Skeletal muscle satellite cell (primary cell): ENCODE measurements at regions not wholly inside any gene's neighbourhood (a gene's known extent, or its start where the extent isn't known, plus 50 kb on each side); places are given as distances from the start of the nearest gene placed in this dataset.
"Not testable (repeated sequence)": the region's sequence is repeated elsewhere in the genome, so short reads cannot be mapped to it uniquely, and the experiment has no call there.

Experiments used
- H3K27me3 ChIP-seq: 2 replicates; pipeline ENCODE4 v1.7.0; 2013; ENCODE audit warnings: low read length; ENCODE audit not compliant: control insufficient read depth, insufficient read depth
- H3K36me3 ChIP-seq: 2 replicates; pipeline ENCODE4 v1.7.0; 2013; ENCODE audit warnings: mild to moderate bottlenecking, control low read depth, low read length; ENCODE audit not compliant: insufficient read depth
- H3K4me1 ChIP-seq: 2 replicates; pipeline ENCODE4 v1.7.0; 2013; ENCODE audit warnings: low read length; ENCODE audit not compliant: control insufficient read depth, insufficient read depth
- H3K4me2 ChIP-seq: 2 replicates; pipeline ENCODE4 v1.7.0; 2013; ENCODE audit warnings: mild to moderate bottlenecking, low read length
- H3K4me3 ChIP-seq: 2 replicates; pipeline ENCODE4 v1.7.0; 2013; ENCODE audit warnings: low read length
- H3K9ac ChIP-seq: 2 replicates; pipeline ENCODE4 v1.7.0; 2013; ENCODE audit warnings: mild to moderate bottlenecking, low read depth, low read length, moderate library complexity
- H3K9me3 ChIP-seq: replicated peaks from 2 replicates; pipeline ENCODE4 v1.7.0; 2013; ENCODE audit warnings: mild to moderate bottlenecking, control low read depth, low read length

DNA sequence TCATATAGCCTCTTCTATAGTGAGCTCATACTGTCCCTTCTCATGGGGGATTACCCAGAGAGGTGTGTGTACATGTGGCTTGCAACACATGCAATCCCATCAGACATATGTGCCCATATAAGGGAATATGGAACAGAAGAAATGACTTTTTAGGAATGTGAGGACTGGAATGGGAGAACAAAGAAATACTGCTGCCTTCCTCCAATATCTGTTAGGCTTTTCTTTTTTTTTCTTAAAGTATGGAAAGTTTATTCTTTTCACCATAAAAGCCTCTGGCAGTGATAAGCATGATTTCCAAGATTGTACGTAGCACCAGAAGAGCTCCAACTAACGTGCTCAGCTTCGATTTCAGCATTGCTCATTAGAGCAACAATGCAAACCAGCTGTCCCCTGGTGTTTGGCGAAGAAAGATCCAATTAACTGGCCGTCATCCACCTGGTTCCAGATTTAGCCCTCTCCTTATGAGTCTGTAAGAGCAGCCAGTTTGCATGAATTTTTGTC, 113.6 kb downstream of the ADCYAP1 start:
- Histone ChIP-seq H3K9ac (no peak overlapping the region), H3K4me3 (no peak overlapping the region), H3K9me3 (no peaks in the 10 kb centered on the region), H3K27me3 (no peaks in the 10 kb centered on the region), H3K4me1 (peaks cover 23% of the 10 kb centered on the region), H3K36me3 (no peaks in the 10 kb centered on the region), H3K4me2 (no peak overlapping the region)

DNA sequence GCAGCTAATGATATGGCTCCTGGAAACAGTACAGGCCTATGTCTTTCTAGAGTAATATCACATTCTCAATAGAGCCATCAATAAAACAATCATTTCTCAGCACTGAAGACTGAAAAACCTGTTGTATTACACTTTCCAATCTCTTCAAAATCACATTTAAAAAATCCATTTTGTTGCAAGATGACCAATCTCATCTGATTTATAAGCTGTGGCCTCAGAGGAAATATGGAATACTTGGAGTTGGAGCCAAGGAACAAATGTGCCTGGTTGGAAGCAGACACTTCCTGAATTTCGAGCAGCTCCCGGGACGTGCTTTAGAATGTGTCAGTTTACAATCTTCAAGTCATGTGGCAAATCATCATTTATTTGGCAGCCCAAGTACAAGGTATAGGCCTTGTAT, 114.5 kb downstream of the ADCYAP1 start:
- H3K4me3 ChIP-seq: no peak overlapping the region
- H3K27me3 ChIP-seq: no peaks in the 10 kb centered on the region
- H3K9me3 ChIP-seq: no peaks in the 10 kb centered on the region
- peaks cover 18% of the 10 kb centered on the region for H3K4me1 ChIP-seq
- H3K36me3 ChIP-seq: no peaks in the 10 kb centered on the region
- H3K9ac ChIP-seq: no peak overlapping the region
- no peak overlapping the region for H3K4me2 ChIP-seq

GRCh38 chr18:1020731-1021344, 116.2 kb downstream of the ADCYAP1 start:
- Histone ChIP-seq H3K27me3 (no peaks in the 10 kb centered on the region), H3K4me1 (peaks cover 2% of the 10 kb centered on the region), H3K4me3 (no peak overlapping the region), H3K9ac (no peak overlapping the region), H3K36me3 (no peaks in the 10 kb centered on the region), H3K4me2 (no peak overlapping the region), H3K9me3 (no peaks in the 10 kb centered on the region)

- Histone ChIP-seq H3K9ac (no peak overlapping the region), H3K9me3 (no peaks in the 10 kb centered on the region), H3K4me1 (no peaks in the 10 kb centered on the region), H3K27me3 (no peaks in the 10 kb centered on the region), H3K4me2 (no peak overlapping the region), H3K4me3 (no peak overlapping the region), H3K36me3 (no peaks in the 10 kb centered on the region)
Measured at GRCh38 chr18:1026930-1027329, 122.3 kb downstream of the ADCYAP1 start.

DNA sequence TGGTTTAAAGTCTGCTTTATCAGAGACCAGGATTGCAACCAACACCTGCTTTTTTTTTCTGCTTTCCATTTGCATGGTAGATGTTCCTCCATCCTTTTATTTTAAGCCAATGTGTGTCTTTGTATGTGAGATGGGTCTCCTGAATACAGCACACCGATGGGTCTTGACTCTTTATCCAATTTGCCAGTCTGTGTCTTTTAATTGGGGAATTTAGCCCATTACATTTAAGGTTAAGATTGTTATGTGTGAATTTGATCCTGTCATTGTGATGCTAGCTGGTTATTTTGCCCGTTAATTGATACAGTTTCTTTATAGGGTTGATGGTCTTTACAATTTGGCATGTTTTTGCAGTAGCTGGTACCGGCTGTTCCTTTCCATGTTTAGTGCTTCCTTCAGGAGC, 128.4 kb downstream of the ADCYAP1 start:
- not testable (repeated sequence) for H3K9me3 ChIP-seq, H3K4me3 ChIP-seq, H3K9ac ChIP-seq, H3K27me3 ChIP-seq, H3K4me1 ChIP-seq, H3K4me2 ChIP-seq, H3K36me3 ChIP-seq

GRCh38 chr18:1034971-1035370, 130.3 kb downstream of the ADCYAP1 start:
- Histone ChIP-seq H3K4me3 (no peak overlapping the region), H3K9me3 (no peaks in the 10 kb centered on the region), H3K9ac (no peak overlapping the region), H3K36me3 (no peaks in the 10 kb centered on the region), H3K4me1 (no peaks in the 10 kb centered on the region), H3K4me2 (no peak overlapping the region), H3K27me3 (no peaks in the 10 kb centered on the region)

DNA sequence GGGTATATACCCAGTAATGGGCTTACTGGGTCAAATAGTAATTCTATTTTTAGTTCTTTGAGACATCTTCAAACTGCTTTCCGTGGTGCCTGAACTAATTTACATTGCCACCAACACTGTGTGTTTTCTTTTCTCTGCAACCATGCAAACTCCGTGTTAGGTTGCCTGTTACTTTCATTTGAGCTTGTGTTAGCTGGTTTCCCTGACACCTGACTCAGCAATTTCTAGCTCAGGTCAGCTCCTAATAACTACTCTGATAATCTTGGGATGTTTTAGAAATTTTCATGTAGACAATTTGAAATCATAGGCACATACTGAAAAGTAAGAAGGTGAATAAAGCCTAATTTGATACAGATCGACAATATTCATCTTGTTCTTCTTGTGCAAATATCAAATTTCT, 132.3 kb downstream of the ADCYAP1 start:
- no peaks in the 10 kb centered on the region for H3K4me1 ChIP-seq
- H3K4me2 ChIP-seq: no peak overlapping the region
- no peaks in the 10 kb centered on the region for H3K27me3 ChIP-seq
- H3K9me3 ChIP-seq: no peaks in the 10 kb centered on the region
- no peak overlapping the region for H3K9ac ChIP-seq
- no peak overlapping the region for H3K4me3 ChIP-seq
- no peaks in the 10 kb centered on the region for H3K36me3 ChIP-seq

DNA sequence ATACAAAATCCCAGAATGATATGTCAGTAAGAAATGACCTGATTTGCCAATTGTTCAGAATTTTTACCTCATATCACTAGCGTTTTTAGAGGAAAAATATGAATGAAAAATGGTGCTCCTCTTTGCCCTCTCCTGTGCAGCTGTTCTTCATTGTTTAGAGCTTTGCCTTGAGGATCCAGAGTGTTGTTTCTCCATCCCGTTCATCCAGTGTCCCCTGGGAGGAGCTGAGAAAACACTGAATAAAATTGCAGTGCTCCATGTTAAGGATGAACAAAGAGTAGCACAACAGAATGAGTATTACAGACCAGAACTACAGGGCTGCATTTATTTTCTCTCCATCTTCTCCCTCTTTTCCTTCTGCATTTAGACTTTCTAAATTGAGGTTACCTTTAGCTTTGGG, 133.1 kb downstream of the ADCYAP1 start:
- Histone ChIP-seq H3K27me3 (no peaks in the 10 kb centered on the region), H3K4me3 (no peak overlapping the region), H3K36me3 (no peaks in the 10 kb centered on the region), H3K4me1 (no peaks in the 10 kb centered on the region), H3K4me2 (no peak overlapping the region), H3K9me3 (no peaks in the 10 kb centered on the region), H3K9ac (no peak overlapping the region)

GRCh38 chr18:1039421-1039820, 134.8 kb downstream of the ADCYAP1 start:
- Histone ChIP-seq H3K36me3 (no peaks in the 10 kb centered on the region), H3K4me1 (no peaks in the 10 kb centered on the region), H3K4me3 (no peak overlapping the region), H3K27me3 (no peaks in the 10 kb centered on the region), H3K9me3 (no peaks in the 10 kb centered on the region), H3K9ac (no peak overlapping the region), H3K4me2 (no peak overlapping the region)

DNA sequence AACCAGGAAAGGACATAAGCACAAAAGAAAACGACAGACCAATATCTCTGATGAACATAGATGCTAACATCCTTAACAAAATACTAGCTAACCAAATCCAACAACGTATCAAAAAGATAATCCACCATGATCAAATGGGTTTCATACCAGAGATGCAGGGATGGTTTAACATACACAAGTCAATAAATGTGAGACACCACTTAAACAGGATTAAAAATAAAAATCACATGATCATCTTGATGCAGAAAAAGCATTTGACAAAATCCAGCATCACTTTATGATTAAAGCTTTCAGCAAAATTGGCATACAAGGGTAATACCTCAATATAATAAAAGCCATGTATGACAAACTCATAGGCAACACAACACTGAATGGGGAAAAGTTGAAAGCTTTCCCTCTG, 138.4 kb downstream of the ADCYAP1 start:
- not testable (repeated sequence) for H3K27me3 ChIP-seq, H3K4me3 ChIP-seq, H3K36me3 ChIP-seq, H3K4me2 ChIP-seq, H3K9me3 ChIP-seq, H3K9ac ChIP-seq, H3K4me1 ChIP-seq

GRCh38 chr18:1045658-1046057, 141.0 kb downstream of the ADCYAP1 start:
- H3K36me3 ChIP-seq: no peaks in the 10 kb centered on the region
- no peak overlapping the region for H3K4me3 ChIP-seq
- no peak overlapping the region for H3K4me2 ChIP-seq
- H3K4me1 ChIP-seq: no peaks in the 10 kb centered on the region
- H3K27me3 ChIP-seq: no peaks in the 10 kb centered on the region
- H3K9me3 ChIP-seq: no peaks in the 10 kb centered on the region
- no peak overlapping the region for H3K9ac ChIP-seq

DNA sequence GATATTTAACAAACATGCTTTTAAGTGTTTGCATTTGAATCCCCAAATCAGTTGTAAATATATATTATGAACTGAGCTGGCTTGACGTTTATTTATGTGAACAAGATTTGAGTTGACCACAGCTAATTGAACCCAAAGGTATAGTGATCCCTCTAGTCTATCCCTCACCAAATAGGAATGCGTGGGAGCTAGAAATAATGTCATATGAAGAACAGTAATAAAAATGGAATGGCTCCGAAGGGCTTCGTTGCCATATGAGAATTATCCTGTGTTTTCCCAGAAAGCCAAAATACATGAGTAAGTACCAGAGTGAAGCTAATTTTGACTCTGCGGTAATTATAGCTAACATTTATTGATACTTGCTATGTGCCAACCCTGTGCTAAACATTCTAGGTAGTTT, 142.7 kb downstream of the ADCYAP1 start:
- Histone ChIP-seq H3K4me2 (no peak overlapping the region), H3K36me3 (no peaks in the 10 kb centered on the region), H3K4me1 (no peaks in the 10 kb centered on the region), H3K9ac (no peak overlapping the region), H3K4me3 (no peak overlapping the region), H3K9me3 (no peaks in the 10 kb centered on the region), H3K27me3 (no peaks in the 10 kb centered on the region)
